GM19193 (cell line): ENCODE measurements at regions not wholly inside any gene's neighbourhood (a gene's known extent, or its start where the extent isn't known, plus 50 kb on each side); places are given as distances from the start of the nearest gene placed in this dataset.
A peak's percentile ranks its signal among the peaks of the same experiment; 100 is the strongest.

Experiments
- POLR2A ChIP-seq: IDR thresholded peaks from 4 replicates; pipeline ENCODE4 v1.6.1; 2011; ENCODE audit not compliant: insufficient read depth, insufficient read length; ENCODE audit errors: extremely low read depth

DNA sequence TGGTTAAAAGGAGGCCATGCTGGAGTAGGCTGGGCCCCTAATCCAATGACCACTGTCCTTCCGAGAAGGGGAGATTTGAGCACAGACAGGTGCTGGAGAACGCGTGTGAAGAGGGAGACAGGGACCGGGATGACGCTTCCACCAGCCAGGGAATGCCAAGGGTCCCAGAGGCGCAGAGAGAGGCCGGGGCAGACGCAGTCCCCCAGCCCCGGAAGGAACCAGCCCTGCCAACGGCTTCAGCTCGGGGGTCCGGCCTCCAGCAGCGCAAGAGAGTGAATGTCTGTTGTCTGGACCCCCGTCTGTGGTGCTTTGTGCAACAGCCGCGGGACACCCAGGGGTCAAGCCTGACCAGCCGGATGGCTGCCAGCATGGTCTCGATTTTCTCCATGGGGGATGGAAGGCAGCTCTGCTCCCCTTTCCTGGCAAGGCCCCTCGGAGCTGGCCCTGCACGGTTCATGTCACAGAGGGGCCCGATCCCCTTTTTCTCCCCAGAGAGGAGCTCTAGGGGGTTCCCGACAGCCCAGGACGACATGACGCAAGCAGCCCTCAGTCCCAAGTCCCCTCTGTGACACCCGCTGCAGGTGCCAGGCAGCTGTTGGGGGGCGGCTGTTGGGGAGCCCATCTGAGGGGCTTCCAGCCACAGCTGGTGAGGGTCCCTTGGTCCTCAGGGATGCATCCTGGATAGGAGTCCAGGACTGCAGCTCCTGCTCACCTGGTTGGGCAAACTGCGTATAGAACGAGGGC, 73.5 kb downstream of the SIK1 start:
- TF ChIP-seq POLR2A: peak; percentile 6

DNA sequence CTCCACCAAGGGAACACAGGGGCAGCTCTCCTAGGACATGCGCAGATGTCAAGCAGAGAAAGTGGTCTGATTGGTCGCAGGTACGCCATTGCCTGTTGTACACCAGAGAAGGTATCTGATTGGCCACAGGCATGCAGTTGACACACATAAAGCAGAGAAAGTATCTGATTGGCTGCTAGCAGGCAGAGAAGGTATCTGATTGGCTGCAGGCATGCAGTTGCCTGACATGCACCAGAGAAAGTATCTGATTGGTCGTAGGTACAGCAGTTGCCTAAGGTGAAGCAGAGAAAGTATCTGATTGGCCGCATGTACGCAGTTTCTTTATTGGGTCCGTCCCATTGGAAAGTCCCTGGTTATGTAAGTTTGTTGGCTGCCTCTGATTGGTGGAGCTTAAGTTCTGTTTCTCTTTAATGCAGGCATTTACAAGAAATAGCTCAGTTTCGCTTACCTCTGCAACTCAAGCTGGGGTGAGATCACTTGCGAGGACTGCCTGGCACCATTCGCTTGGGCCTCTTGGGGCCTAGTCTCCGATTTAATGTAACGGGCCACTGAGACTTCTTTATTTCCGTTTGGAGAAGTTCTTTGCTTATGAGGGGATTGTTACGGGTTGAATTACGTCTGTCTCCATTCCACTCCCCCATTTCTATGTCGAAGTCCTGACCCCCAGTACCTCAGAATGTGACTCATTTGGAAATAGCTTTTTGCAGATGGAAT, 74.2 kb downstream of the SIK1 start:
- TF ChIP-seq POLR2A: peak; percentile 59

DNA sequence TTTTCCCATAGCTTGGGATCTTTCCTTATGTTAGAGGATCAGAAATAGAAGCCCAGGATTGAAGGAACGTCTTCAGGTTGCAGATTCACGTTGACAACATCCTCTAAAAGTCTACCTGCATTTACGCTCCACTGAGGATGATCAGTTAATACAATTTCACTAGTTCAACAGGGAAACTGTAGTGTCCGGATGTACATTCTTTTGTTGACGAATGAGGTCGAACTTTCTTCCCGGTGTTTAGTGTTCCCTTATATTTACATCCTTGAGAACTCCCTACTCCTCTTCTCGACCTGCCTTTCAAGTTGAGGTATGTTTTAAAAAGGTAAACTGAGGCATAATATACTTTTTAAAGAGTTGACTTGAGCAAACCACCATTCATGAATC, 74.8 kb downstream of the SIK1 start:
- TF ChIP-seq POLR2A: no peak

- TF ChIP-seq POLR2A: no peak
Observed at GRCh38 chr21:43351501-43352153, 75.3 kb downstream of the SIK1 start.

- no peak for TF ChIP-seq POLR2A
Observed at GRCh38 chr21:43349644-43350043, 77.3 kb downstream of the SIK1 start.

GRCh38 chr21:43348801-43349261, 78.1 kb downstream of the SIK1 start:
- TF ChIP-seq POLR2A: no peak

DNA sequence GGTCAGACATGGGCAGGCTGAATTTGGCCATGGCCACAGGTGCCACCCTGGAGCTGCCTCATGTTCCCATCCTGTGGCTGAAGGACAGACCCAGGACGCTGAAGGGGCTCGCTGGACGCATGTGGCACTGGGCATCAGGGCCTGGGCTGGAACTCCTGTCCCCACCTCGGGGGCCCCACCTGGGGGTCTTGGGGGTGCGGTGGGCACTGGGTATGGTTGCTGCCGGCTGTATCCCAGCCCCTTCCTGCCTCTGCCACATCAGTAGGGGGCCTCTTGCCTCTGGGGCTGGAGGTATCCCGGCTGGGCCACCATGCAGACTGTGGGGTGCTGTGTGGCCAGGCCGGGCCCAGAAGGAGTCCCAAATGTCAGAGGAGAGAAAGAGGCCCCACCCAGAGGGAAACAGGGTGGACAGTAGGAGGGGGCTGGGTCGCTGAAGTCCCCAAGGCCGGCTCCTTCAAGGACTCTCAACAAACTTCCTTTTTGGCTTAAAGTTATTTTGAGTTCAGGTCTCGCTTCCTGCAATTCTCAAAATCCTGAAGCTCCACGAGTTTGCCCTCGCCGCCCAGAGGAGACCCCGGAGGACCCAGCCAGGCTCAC, 78.7 kb downstream of the SIK1 start:
- no peak for TF ChIP-seq POLR2A

- TF ChIP-seq POLR2A: no peak
Observed at GRCh38 chr21:43347461-43348169, 79.3 kb downstream of the SIK1 start.

- no peak for TF ChIP-seq POLR2A
Observed at GRCh38 chr21:43346551-43346950, 80.4 kb downstream of the SIK1 start.

- TF ChIP-seq POLR2A: no peak
Observed at GRCh38 chr21:43345746-43346409, 81.1 kb downstream of the SIK1 start.

GRCh38 chr21:43345046-43345745, 81.7 kb downstream of the SIK1 start:
- TF ChIP-seq POLR2A: no peak

GRCh38 chr21:43343992-43344886, 82.7 kb downstream of the SIK1 start:
- TF ChIP-seq POLR2A: no peak
